ENCODE measurements at regions not wholly inside any gene's neighbourhood (a gene's known extent, or its start where the extent isn't known, plus 50 kb on each side); places are given as distances from the start of the nearest gene placed in this dataset.
A peak's percentile ranks its signal among the peaks of the same experiment; 100 is the strongest.
"Not testable (repeated sequence)": the region's sequence is repeated elsewhere in the genome, so short reads cannot be mapped to it uniquely, and the experiment has no call there.

GRCh38 chr2:90021234-90021633 lies 1329.8 kb downstream of the RPIA start:
- TF ChIP-seq RBBP5 (conservative IDR thresholded peaks at IDR 0.05); POLR2A (IDR thresholded peaks at IDR 0.05; ENCODE audit: low read depth, low read length); SRF (IDR thresholded peaks at IDR 0.05; ENCODE audit: low read depth in 2 of 2, low read length in 2 of 2); RAD21 (IDR thresholded peaks at IDR 0.05; ENCODE audit: insufficient read depth, low read depth, low read length); EP300 (IDR thresholded peaks at IDR 0.05; ENCODE audit: borderline replicate concordance in 1 of 2, control insufficient read depth in 1 of 2, low read depth in 2 of 2, low read length in 2 of 2); IRF4 (IDR thresholded peaks at IDR 0.05; ENCODE audit: low read depth, low read length); STAT1 (conservative IDR thresholded peaks at IDR 0.05): not testable (repeated sequence)
- TF ChIP-seq CTCF (IDR thresholded peaks at IDR 0.05 in 2 of 3, conservative IDR thresholded peaks at IDR 0.05 in 1 of 3; ENCODE audit: control insufficient read depth in 2 of 3, extremely low read depth in 1 of 3, insufficient read depth in 1 of 3, low read depth in 3 of 3, low read length in 3 of 3), result 0 out of 6 replicates have a peak, but pooled peaks of 1 of the 3 experiments have one; percentile 9
- TF ChIP-seq, protein P1, sequence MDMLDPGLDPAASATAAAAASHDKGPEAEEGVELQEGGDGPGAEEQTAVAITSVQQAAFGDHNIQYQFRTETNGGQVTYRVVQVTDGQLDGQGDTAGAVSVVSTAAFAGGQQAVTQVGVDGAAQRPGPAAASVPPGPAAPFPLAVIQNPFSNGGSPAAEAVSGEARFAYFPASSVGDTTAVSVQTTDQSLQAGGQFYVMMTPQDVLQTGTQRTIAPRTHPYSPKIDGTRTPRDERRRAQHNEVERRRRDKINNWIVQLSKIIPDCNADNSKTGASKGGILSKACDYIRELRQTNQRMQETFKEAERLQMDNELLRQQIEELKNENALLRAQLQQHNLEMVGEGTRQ (IDR thresholded peaks at IDR 0.05; ENCODE audit: borderline replicate concordance, low read depth, low read length), result not testable (repeated sequence)

Data from GM12878 (cell line).